SKM-1 (cell line): ENCODE measurements at regions not wholly inside any gene's neighbourhood (a gene's known extent, or its start where the extent isn't known, plus 50 kb on each side); places are given as distances from the start of the nearest gene placed in this dataset.
A peak's percentile ranks its signal among the peaks of the same experiment; 100 is the strongest.

Experiments used
- DNase-seq: peaks from one replicate; lab custom pipeline; 2025; ENCODE audit not compliant: unreplicated experiment; lab: John Stamatoyannopoulos, UW

- peak; percentile 2 for DNase-seq
These were observed 2092.4 kb upstream of the TENM3 start for GRCh38 chr4:180150818-180151217.

GRCh38 chr4:180152831-180153230, 2090.4 kb upstream of the TENM3 start:
- no peak for DNase-seq

- no peak for DNase-seq
These were observed 2089.6 kb upstream of the TENM3 start for GRCh38 chr4:180153587-180153986.

DNA sequence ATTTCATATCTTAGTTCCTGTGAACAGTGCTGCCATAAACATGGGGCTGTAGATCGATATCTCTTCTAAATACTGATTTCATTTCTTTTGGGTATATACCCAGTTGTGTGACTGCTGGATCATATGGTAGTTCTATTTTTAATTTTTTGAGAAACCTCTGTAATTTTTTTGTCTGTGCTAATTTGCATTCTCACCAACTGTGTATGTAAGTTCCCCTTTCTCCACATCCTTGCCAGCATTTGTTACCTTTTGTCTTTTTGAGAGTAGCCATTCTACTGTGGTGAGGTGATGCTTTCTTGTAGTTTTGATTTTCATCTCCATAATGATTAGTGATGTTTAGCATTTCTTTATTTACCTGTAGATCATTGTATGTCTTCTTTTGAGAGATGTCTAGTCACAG, 2086.5 kb upstream of the TENM3 start:
- DNase-seq = no peak

- no peak for DNase-seq
These were observed 2082.8 kb upstream of the TENM3 start for GRCh38 chr4:180160195-180160983.

GRCh38 chr4:180164799-180165198, 2078.4 kb upstream of the TENM3 start:
- no peak for DNase-seq

- no peak for DNase-seq
These were observed 2073.8 kb upstream of the TENM3 start for GRCh38 chr4:180169394-180169793.

DNA sequence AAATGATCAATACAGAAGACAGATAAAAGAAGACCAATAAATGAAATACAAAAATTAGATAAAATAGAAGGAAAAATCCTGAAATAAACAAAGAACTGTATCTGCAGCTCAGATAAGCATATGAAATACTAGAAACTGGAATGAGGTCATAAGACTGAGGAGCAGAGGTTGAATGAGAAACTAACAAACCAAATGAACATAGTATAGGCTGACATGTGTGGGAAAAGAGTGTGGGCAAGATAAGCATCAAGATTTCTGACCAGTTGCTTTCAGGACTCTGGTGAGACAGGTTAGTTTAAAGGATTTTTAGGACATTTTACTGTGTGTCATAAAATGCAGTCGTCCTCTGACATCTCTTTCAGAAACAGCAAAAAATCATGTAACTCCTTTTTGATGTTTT, 2073.2 kb upstream of the TENM3 start:
- no peak for DNase-seq

GRCh38 chr4:180179146-180179545, 2064.1 kb upstream of the TENM3 start:
- DNase-seq = no peak

GRCh38 chr4:180189666-180190065, 2053.5 kb upstream of the TENM3 start:
- DNase-seq = no peak

GRCh38 chr4:180190382-180190781, 2052.8 kb upstream of the TENM3 start:
- DNase-seq = no peak

DNA sequence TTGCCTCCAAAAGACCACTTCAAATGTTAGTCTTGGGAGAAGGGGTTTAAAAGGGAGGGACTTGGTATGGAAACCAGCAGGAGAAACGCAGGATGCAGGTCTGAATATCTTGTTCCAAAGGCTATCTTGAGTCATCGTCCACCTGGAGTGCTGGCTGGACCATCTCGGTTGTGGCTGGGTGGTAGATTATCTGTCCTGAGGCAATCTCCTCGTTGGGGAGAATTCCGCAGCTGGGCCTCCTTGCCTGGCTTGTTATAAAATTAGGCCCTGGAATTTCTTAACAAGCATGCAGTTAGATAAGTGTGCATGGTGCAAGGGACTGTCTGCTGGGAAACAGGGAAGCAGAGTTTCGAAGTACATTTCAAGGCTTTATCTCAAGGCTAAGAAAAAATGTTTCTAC, 2045.7 kb upstream of the TENM3 start:
- DNase-seq = no peak

DNA sequence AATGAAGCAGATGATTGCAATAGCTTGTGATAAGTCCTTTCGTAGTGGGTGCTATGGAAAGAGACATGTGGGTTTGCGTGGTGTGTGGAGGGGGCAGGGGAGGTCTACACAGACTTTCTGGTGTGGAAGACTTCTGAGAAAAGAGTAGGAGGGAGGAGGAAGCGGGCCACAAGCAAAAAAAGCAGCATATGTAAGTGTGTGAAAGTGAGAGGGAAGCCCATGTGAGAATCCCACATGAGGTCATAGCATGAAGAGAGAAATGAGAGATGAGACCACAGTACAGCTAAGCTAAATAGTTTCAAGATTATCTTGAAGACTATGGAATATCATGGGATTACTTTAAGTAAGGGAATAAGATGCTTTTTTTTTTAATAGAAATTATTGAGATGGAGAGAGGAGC, 2039.9 kb upstream of the TENM3 start:
- DNase-seq = no peak

- DNase-seq = no peak
These were observed 2037.9 kb upstream of the TENM3 start for GRCh38 chr4:180205276-180205675.

DNA sequence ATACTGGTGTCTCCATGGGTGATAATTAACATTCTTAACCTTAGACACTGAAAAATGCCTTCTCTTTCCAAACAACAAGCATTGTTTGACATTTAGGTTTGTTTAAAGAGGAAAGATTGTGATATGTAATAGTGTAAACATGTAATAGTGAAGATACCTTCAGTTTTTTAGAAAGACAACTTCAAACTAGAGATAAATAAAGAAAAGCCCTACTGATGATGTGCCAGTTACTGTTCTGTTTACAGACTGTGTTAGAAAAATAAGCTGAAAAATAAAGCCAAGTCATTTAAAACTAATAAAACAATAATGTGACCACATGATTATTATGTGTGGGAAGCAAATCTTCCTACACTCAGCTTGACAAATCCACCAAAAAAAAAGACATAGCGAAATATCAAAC, 2035.3 kb upstream of the TENM3 start:
- DNase-seq = no peak

DNA sequence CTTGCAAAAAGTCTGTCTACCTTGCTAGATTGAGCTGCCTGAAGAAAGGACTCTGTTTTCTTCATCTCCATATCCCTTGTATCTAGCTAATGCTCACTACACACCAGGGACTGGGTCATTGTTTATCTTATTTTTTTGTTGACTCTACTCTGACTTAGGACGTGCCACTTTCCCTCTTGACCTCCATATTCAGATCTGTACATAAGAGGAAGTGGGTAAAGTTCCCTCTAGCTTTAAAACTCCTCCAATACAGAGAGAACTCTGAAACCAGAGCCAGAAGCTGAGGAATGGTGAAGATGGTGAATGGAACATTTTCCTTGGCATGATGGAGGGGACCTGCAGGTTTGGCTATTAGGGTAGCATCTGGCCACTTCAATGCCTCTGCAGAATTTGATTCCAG, 2026.1 kb upstream of the TENM3 start:
- DNase-seq = no peak

DNA sequence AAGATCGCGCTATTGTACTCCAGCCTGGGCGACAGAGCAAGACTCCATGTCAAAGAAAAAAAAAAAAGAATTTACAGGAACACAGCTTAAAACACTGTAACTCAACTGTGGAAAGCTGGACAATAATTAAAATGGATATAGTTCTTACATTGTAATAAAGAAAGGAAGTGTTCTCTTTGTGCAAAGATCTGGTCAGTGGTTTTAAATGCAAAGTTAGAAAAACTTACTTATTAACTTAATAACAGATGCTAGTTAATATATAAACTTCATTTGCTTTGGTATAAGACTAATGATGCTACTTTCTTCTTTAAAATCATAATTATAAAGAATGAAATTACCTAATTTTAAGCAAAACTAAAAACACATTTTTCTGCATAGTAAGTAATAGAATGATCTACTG, 2024.1 kb upstream of the TENM3 start:
- no peak for DNase-seq

DNA sequence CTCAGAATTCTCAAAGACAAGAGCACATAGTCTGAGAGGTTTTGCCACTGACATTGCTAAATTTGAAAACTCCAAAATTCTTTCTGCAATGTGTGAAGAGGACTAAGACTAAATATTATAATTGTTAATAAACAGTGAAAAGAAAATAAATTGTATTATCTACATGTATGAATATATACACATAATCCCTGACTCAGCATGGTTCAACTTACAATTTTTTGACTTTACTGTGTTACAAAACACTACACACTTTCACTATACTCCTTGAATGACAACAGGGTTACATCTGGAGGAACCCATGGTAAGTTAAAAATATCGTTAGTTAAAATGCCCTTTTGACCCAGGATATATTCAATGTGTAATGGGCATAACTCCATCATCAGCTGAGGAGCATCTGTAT, 2017.2 kb upstream of the TENM3 start:
- no peak for DNase-seq

- DNase-seq = no peak
These were observed 2008.5 kb upstream of the TENM3 start for GRCh38 chr4:180234730-180235129.

DNA sequence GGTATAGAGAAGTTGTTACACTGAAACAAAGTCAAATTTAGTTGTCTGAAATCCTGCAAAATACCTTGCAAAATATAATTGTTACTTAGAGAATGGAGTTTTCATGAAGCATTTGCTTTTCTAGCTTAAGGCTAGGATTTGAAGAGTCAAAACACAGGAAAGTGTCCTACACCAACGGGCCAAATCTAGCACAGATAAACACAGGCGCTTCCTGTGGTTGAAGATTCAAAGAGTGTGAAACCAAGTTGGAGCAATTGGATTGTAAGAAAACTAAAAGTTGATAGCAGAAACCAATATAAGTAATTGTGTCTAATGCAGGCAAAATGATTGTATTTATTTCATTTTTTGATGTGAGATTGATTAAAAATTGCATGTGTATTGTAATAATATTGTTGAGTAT, 2002.5 kb upstream of the TENM3 start:
- DNase-seq = no peak

- DNase-seq = no peak
These were observed 1989.8 kb upstream of the TENM3 start for GRCh38 chr4:180253419-180253818.

DNA sequence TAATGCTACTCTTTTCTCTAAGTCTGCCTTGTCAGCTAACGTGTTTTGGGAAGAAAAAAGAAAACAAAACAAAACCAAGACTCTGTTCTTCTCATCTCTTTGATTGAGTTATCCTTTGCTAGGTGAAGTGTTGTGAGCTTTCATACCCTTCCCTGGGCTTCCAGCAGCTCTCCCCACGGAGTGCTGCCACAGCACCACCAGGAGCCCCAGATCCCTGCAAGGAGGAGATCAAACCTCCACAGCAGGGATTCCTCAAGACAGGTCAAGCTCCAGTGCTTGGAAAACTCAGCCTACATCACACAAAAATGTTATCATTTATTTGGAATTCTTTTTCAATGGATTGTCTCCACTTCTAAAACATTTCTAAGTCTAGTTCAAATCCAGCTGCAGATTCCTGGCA, 1981.9 kb upstream of the TENM3 start:
- no peak for DNase-seq

- no peak for DNase-seq
These were observed 1963.1 kb upstream of the TENM3 start for GRCh38 chr4:180280076-180280475.
